ENCODE measurements at regions not wholly inside any gene's neighbourhood (a gene's known extent, or its start where the extent isn't known, plus 50 kb on each side); places are given as distances from the start of the nearest gene placed in this dataset.

DNA sequence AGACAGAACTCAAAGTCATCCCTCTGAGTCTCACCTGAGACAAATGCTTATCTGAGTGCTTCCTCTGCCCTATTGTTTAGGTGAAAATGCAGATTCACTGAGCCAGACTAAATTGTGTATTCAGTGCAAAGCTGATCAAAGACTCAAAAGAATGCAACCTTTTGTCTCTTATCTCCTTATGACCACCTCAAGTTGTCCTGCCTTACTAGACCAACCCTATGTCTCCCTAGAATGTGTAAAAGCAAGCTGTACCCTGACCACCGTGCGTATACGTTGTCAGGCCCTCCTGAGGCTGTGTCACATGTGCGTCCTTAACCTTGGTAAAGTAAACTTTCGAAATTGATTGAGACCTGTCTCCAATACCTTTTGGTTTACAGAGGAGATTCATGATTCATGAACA lies 63.6 kb upstream of the SH3RF1 start:
- Histone ChIP-seq H3K27ac (ENCODE audit: low read length) (no peak overlapping the region), H3K36me3 (ENCODE audit: control insufficient read depth, insufficient read depth, low read length) (no peaks in the 10 kb centered on the region), H3K9me3 (ENCODE audit: control insufficient read depth, insufficient read depth, low read length) (no peaks in the 10 kb centered on the region), H3K4me3 (ENCODE audit: low read length) (no peak overlapping the region), H3K27me3 (ENCODE audit: control insufficient read depth, insufficient read depth, low read length) (no peaks in the 10 kb centered on the region), H3K4me1 (ENCODE audit: control insufficient read depth, insufficient read depth, low read length) (no peaks in the 10 kb centered on the region)
- WGBS (ENCODE audit: insufficient coverage): 71% methylated on average over 5 of the region's 5 CpGs
- TF ChIP-seq, protein P1, sequence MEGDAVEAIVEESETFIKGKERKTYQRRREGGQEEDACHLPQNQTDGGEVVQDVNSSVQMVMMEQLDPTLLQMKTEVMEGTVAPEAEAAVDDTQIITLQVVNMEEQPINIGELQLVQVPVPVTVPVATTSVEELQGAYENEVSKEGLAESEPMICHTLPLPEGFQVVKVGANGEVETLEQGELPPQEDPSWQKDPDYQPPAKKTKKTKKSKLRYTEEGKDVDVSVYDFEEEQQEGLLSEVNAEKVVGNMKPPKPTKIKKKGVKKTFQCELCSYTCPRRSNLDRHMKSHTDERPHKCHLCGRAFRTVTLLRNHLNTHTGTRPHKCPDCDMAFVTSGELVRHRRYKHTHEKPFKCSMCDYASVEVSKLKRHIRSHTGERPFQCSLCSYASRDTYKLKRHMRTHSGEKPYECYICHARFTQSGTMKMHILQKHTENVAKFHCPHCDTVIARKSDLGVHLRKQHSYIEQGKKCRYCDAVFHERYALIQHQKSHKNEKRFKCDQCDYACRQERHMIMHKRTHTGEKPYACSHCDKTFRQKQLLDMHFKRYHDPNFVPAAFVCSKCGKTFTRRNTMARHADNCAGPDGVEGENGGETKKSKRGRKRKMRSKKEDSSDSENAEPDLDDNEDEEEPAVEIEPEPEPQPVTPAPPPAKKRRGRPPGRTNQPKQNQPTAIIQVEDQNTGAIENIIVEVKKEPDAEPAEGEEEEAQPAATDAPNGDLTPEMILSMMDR (IDR thresholded peaks at IDR 0.05): no peak
- Mint-ChIP-seq H3K36me3 (no peaks in the 10 kb centered on the region), H3K4me3 (no peak overlapping the region), H3K9me3 (no peaks in the 10 kb centered on the region), H3K27ac (no peak overlapping the region), H3K4me1 (no peaks in the 10 kb centered on the region), H3K27me3 (ENCODE audit: low read depth in 2 of 2) (peaks cover 7 to 9% of the 10 kb centered on the region in 2 donors)
- intact Hi-C loops (cut with micrococcal nuclease): loop anchor here (2.0 kb wide), 1 partner anchor 36 kb away; no protein-coding TSS in a partner anchor
- no peak for ATAC-seq
- no peak for DNase-seq

DNA sequence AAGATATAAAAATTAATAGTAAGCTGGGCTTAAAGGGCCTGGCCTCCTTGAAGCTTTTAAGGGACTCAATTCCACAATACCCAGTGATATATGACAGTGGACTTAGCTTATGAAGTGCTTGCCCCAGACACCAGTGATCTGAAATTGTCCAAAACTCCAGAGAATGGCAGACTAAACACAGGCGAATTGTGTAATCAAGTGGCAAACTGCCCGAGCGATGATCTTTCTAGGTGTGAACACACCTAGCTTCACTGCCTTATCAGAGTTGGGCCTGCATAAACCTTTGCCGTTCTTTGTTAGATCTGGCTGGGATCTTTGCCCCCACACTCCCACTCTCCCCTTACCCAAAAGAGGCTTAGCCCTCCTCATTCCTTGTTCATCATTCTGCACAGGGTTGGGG lies 62.5 kb upstream of the SH3RF1 start:
- no peaks in the 10 kb centered on the region for H3K27me3 ChIP-seq (ENCODE audit: control insufficient read depth, insufficient read depth, low read length)
- WGBS (ENCODE audit: insufficient coverage): 90% methylated on average over 4 of the region's 4 CpGs
- Mint-ChIP-seq H3K36me3 (no peaks in the 10 kb centered on the region), H3K4me1 (no peaks in the 10 kb centered on the region), H3K4me3 (no peak overlapping the region), H3K27me3 (ENCODE audit: low read depth in 2 of 2) (peaks cover 7 to 9% of the 10 kb centered on the region in 2 donors), H3K9me3 (no peaks in the 10 kb centered on the region), H3K27ac (no peak overlapping the region)
- TF ChIP-seq, protein P1 (IDR thresholded peaks at IDR 0.05): no peak
- no peaks in the 10 kb centered on the region for H3K4me1 ChIP-seq (ENCODE audit: control insufficient read depth, insufficient read depth, low read length)
- intact Hi-C loops (cut with micrococcal nuclease): no loop called here
- no peak overlapping the region for H3K4me3 ChIP-seq (ENCODE audit: low read length)
- H3K36me3 ChIP-seq (ENCODE audit: control insufficient read depth, insufficient read depth, low read length): no peaks in the 10 kb centered on the region
- DNase-seq: no peak
- H3K9me3 ChIP-seq (ENCODE audit: control insufficient read depth, insufficient read depth, low read length): no peaks in the 10 kb centered on the region
- ATAC-seq: no peak
- H3K27ac ChIP-seq (ENCODE audit: low read length): no peak overlapping the region

DNA sequence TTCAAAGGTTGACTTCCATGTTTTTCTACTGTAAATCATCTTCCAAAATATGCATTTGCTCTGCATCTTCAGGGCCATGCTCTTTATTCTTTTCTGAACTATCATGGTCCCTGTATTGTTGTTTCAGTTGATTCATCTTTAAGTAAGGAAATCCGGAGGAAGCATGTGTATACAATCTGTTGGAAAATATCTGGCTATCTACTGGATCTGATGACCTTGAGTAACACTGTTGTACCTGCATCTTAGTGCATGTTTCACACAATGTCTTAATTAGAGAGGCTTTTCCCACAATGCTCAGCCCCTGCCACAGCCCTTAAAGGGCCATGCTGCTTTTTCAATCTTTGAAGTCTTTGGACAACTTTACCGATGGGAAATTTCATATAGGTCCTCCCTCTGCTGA lies 61.8 kb upstream of the SH3RF1 start:
- DNase-seq (no peak), ATAC-seq (no peak)
- H3K36me3 ChIP-seq (ENCODE audit: control insufficient read depth, insufficient read depth, low read length): no peaks in the 10 kb centered on the region
- TF ChIP-seq, protein P1 (IDR thresholded peaks at IDR 0.05): no peak
- Mint-ChIP-seq H3K27ac (no peak overlapping the region), H3K27me3 (ENCODE audit: low read depth in 2 of 2) (peaks cover 7 to 9% of the 10 kb centered on the region in 2 donors), H3K36me3 (no peaks in the 10 kb centered on the region), H3K4me3 (no peak overlapping the region), H3K9me3 (no peaks in the 10 kb centered on the region), H3K4me1 (no peaks in the 10 kb centered on the region)
- H3K9me3 ChIP-seq (ENCODE audit: control insufficient read depth, insufficient read depth, low read length): no peaks in the 10 kb centered on the region
- 94% methylated on average over 2 of the region's 2 CpGs for WGBS (ENCODE audit: insufficient coverage)
- intact Hi-C loops (cut with micrococcal nuclease): no loop called here
- no peaks in the 10 kb centered on the region for H3K27me3 ChIP-seq (ENCODE audit: control insufficient read depth, insufficient read depth, low read length)
- no peaks in the 10 kb centered on the region for H3K4me1 ChIP-seq (ENCODE audit: control insufficient read depth, insufficient read depth, low read length)
- no peak overlapping the region for H3K4me3 ChIP-seq (ENCODE audit: low read length)
- no peak overlapping the region for H3K27ac ChIP-seq (ENCODE audit: low read length)

GRCh38 chr4:169330811-169331210 lies 60.1 kb upstream of the SH3RF1 start:
- Mint-ChIP-seq H3K9me3 (no peaks in the 10 kb centered on the region), H3K27ac (no peak overlapping the region), H3K27me3 (ENCODE audit: low read depth in 2 of 2) (peaks cover 7 to 9% of the 10 kb centered on the region in 2 donors), H3K4me3 (no peak overlapping the region), H3K4me1 (no peaks in the 10 kb centered on the region), H3K36me3 (no peaks in the 10 kb centered on the region)
- Histone ChIP-seq H3K36me3 (ENCODE audit: control insufficient read depth, insufficient read depth, low read length) (no peaks in the 10 kb centered on the region), H3K27me3 (ENCODE audit: control insufficient read depth, insufficient read depth, low read length) (no peaks in the 10 kb centered on the region), H3K4me3 (ENCODE audit: low read length) (no peak overlapping the region), H3K4me1 (ENCODE audit: control insufficient read depth, insufficient read depth, low read length) (no peaks in the 10 kb centered on the region), H3K27ac (ENCODE audit: low read length) (no peak overlapping the region), H3K9me3 (ENCODE audit: control insufficient read depth, insufficient read depth, low read length) (no peaks in the 10 kb centered on the region)
- intact Hi-C loops (cut with micrococcal nuclease): no loop called here
- 89% methylated on average over 13 of the region's 13 CpGs for WGBS (ENCODE audit: insufficient coverage)
- no peak for DNase-seq
- no peak for ATAC-seq
- TF ChIP-seq, protein P1 (IDR thresholded peaks at IDR 0.05): no peak
